OCI-LY3 (cell line): ENCODE measurements at regions not wholly inside any gene's neighbourhood (a gene's known extent, or its start where the extent isn't known, plus 50 kb on each side); places are given as distances from the start of the nearest gene placed in this dataset.

ENCODE experiments used
- H2AFZ ChIP-seq: fragments of 200-600, 300-600 bp; shearing (Covaris generic); 2 replicates; pipeline ENCODE4 v1.6.0; 2014; ENCODE audit warnings: antibody characterized with exemption, low read depth, low read length
- H3K27ac ChIP-seq: fragments of 200-600, 300-600 bp; sonication (generic); 2 replicates; pipeline ENCODE4 v1.5.1; 2014; ENCODE audit warnings: mild to moderate bottlenecking, low read length, moderate library complexity, mixed read lengths
- H3K27me3 ChIP-seq: fragments of 200-600, 300-600 bp; sonication (generic); 2 replicates; pipeline ENCODE4 v1.6.1; 2014; ENCODE audit warnings: low read depth, low read length, mixed read lengths
- H3K36me3 ChIP-seq: fragments of 200-600, 300-600 bp; sonication (generic); replicated peaks from 2 replicates; pipeline ENCODE3; 2014; ENCODE audit warnings: low read depth, low read length, mixed read lengths
- H3K4me1 ChIP-seq: fragments of 300-600, 200-600 bp; sonication (generic); 2 replicates; pipeline ENCODE4 v1.6.1; 2014; ENCODE audit warnings: low read length, mixed read lengths
- H3K4me2 ChIP-seq: fragments of 200-600, 300-600 bp; sonication (generic); 2 replicates; pipeline ENCODE4 v1.6.1; 2014; ENCODE audit warnings: low read length, mixed read lengths
- H3K4me3 ChIP-seq: fragments of 300-600, 200-600 bp; sonication (generic); 2 replicates; pipeline ENCODE4 v1.5.1; 2014; ENCODE audit warnings: antibody characterized with exemption, mild to moderate bottlenecking, low read length, moderate library complexity
- H3K79me2 ChIP-seq: fragments of 300-600, 200-600 bp; shearing (Covaris generic); 2 replicates; pipeline ENCODE4 v1.6.1; 2014; ENCODE audit warnings: mild to moderate bottlenecking, low read length, mixed read lengths
- H3K9ac ChIP-seq: fragments of 300-600, 200-600 bp; shearing (Covaris generic); 2 replicates; pipeline ENCODE4 v1.6.0; 2014; ENCODE audit warnings: mild to moderate bottlenecking, low read length, moderate library complexity
- H3K9me3 ChIP-seq: fragments of 200-600, 300-600 bp; shearing (Covaris generic); 2 replicates; pipeline ENCODE4 v1.6.1; 2014; ENCODE audit warnings: low read length, mixed read lengths; ENCODE audit not compliant: insufficient read depth
- H4K20me1 ChIP-seq: fragments of 200-600, 300-600 bp; sonication (generic); 2 replicates; pipeline ENCODE4 v1.6.1; 2016; ENCODE audit warnings: low read length, mixed read lengths; ENCODE audit not compliant: insufficient read depth
- EZH2phosphoT487 ChIP-seq: fragments of 200-600 bp; shearing (Covaris generic); IDR thresholded peaks from 2 replicates; pipeline ENCODE4 v1.6.1; 2018; ENCODE audit warnings: antibody characterized with exemption, mixed run types, low read depth
- TF ChIP-seq, protein P1 (sequence below): fragments of 200-600, 300-600 bp; sonication (generic); IDR thresholded peaks from 2 replicates; pipeline ENCODE4 v1.5.1; 2014; ENCODE audit warnings: antibody characterized with exemption, low read length, low read depth

- Histone ChIP-seq H3K4me3 (no peak overlapping the region), H4K20me1 (no peaks in the 10 kb centered on the region), H3K36me3 (no peaks in the 10 kb centered on the region), H3K4me2 (no peak overlapping the region), H3K9me3 (no peaks in the 10 kb centered on the region), H2AFZ (no peak overlapping the region), H3K27me3 (no peaks in the 10 kb centered on the region), H3K4me1 (no peaks in the 10 kb centered on the region), H3K27ac (no peak overlapping the region), H3K9ac (no peak overlapping the region), H3K79me2 (no peaks in the 10 kb centered on the region)
- no peak for TF ChIP-seq EZH2phosphoT487
- TF ChIP-seq, protein P1, sequence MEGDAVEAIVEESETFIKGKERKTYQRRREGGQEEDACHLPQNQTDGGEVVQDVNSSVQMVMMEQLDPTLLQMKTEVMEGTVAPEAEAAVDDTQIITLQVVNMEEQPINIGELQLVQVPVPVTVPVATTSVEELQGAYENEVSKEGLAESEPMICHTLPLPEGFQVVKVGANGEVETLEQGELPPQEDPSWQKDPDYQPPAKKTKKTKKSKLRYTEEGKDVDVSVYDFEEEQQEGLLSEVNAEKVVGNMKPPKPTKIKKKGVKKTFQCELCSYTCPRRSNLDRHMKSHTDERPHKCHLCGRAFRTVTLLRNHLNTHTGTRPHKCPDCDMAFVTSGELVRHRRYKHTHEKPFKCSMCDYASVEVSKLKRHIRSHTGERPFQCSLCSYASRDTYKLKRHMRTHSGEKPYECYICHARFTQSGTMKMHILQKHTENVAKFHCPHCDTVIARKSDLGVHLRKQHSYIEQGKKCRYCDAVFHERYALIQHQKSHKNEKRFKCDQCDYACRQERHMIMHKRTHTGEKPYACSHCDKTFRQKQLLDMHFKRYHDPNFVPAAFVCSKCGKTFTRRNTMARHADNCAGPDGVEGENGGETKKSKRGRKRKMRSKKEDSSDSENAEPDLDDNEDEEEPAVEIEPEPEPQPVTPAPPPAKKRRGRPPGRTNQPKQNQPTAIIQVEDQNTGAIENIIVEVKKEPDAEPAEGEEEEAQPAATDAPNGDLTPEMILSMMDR: no peak
Measured at GRCh38 chr13:82815791-82816190, 1066.5 kb downstream of the SLITRK1 start.

DNA sequence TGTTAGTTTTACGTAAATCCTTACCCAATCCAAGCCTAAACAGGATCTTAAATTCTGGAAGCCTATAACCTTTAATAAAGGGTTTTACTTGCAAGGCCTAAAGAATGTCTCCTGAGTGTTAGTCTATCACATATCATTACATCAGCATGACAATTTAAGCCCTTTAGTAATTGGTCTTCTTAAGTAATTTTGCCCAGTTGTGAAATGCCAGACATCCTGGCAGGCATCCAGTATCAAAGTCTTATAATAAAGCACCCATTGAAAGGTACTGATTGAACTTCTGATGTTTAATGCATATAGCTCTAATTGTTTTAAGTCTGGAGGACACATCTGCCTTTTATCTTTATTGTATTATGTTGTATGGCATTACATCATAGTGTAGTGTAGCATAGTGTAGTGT lies 1078.9 kb downstream of the SLITRK1 start:
- no peaks in the 10 kb centered on the region for H3K79me2 ChIP-seq
- H3K4me2 ChIP-seq: no peak overlapping the region
- no peak overlapping the region for H3K27ac ChIP-seq
- no peak for TF ChIP-seq EZH2phosphoT487
- TF ChIP-seq, protein P1: no peak
- H3K4me3 ChIP-seq: no peak overlapping the region
- no peaks in the 10 kb centered on the region for H4K20me1 ChIP-seq
- no peaks in the 10 kb centered on the region for H3K9me3 ChIP-seq
- no peaks in the 10 kb centered on the region for H3K4me1 ChIP-seq
- H3K36me3 ChIP-seq: no peaks in the 10 kb centered on the region
- no peak overlapping the region for H2AFZ ChIP-seq
- no peak overlapping the region for H3K9ac ChIP-seq
- no peaks in the 10 kb centered on the region for H3K27me3 ChIP-seq

DNA sequence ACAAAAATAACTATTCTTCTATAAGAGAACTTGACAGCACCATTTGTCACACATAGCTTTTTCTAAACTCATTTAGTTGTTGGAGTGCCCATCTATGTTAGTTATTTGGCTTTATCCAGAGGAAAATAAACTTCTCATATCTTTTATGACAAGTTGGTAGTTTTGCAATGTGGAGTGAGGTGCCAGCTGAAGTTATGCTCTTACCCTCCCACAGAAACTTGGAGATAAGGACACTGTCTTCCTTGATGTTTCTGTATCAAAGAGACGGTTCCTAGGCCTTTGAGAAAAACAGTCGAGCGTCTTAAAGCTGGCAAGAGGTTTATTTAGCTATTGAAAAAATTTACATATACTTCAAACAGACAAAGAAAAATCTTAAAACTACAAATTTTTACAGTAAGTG lies 1079.7 kb downstream of the SLITRK1 start:
- no peaks in the 10 kb centered on the region for H3K4me1 ChIP-seq
- no peak overlapping the region for H3K9ac ChIP-seq
- no peaks in the 10 kb centered on the region for H3K79me2 ChIP-seq
- no peaks in the 10 kb centered on the region for H4K20me1 ChIP-seq
- H3K27ac ChIP-seq: no peak overlapping the region
- H3K36me3 ChIP-seq: no peaks in the 10 kb centered on the region
- no peak overlapping the region for H3K4me3 ChIP-seq
- TF ChIP-seq, protein P1: no peak
- TF ChIP-seq EZH2phosphoT487: no peak
- no peaks in the 10 kb centered on the region for H3K27me3 ChIP-seq
- no peak overlapping the region for H2AFZ ChIP-seq
- H3K9me3 ChIP-seq: no peaks in the 10 kb centered on the region
- H3K4me2 ChIP-seq: no peak overlapping the region

DNA sequence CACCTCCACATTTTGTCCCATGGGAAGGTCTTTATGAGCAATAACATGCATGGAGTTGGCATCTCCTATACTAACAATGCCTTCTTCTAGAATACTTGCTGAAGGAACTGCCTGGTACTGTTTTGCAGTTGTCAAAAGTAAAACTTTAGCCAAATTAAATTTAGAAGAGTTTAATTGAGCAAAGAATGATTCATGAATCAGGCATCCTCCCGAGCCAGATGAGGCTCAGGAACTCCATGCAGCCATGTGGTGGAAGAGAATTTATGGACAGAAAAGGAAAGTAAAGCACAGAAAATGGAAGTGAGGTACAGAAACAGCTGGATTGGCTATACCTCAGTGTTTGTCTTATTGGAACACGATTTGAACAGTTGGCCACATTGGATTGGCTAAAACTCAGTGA lies 1081.9 kb downstream of the SLITRK1 start:
- Histone ChIP-seq H3K9me3 (no peaks in the 10 kb centered on the region), H2AFZ (no peak overlapping the region)
- TF ChIP-seq EZH2phosphoT487: no peak
- TF ChIP-seq, protein P1: no peak

More for the DNA sequence above, 1081.9 kb downstream of the SLITRK1 start:
- Histone ChIP-seq H3K27ac (no peak overlapping the region), H3K36me3 (no peaks in the 10 kb centered on the region), H3K4me1 (no peaks in the 10 kb centered on the region), H3K4me2 (no peak overlapping the region), H3K4me3 (no peak overlapping the region), H4K20me1 (no peaks in the 10 kb centered on the region), H3K27me3 (no peaks in the 10 kb centered on the region), H3K9ac (no peak overlapping the region), H3K79me2 (no peaks in the 10 kb centered on the region)
